B cell (primary cell): ENCODE measurements at regions not wholly inside any gene's neighbourhood (a gene's known extent, or its start where the extent isn't known, plus 50 kb on each side); places are given as distances from the start of the nearest gene placed in this dataset.

Experiments used
- ATAC-seq: fragments of 200-7000 bp; cut with Tn5 transposase; one replicate; pipeline ENCODE4 v1.10.0; 2021; ENCODE audit warnings: low read depth, mild to moderate bottlenecking, moderate number of reproducible peaks, moderate library complexity
- CTCF ChIA-PET: fragments of 350-600 bp; sonication (Branson Sonifier 250); formaldehyde crosslinking; loops from one replicate; lab custom pipeline; 2021; ENCODE audit warnings: antibody characterized with exemption, inconsistent platforms; lab: Charles Lee
- POLR2A ChIA-PET: fragments of 350-600 bp; sonication (Branson Sonifier 250); formaldehyde crosslinking; loops from one replicate; lab custom pipeline; 2021; ENCODE audit warnings: antibody characterized with exemption; lab: Charles Lee
- DNase-seq: peaks from one replicate; pipeline ENCODE4 v3.0.0; 2013
- H2AFZ ChIP-seq: 2 replicates; pipeline ENCODE4 v1.6.1; 2012; ENCODE audit warnings: mild to moderate bottlenecking, low read depth, low read length; ENCODE audit not compliant: insufficient read depth, poor library complexity, severe bottlenecking
- H3K27ac ChIP-seq, 2 donors: 1 replicate in 1 of 2; 2 replicates in 1 of 2; pipeline ENCODE4 v1.5.1; 2012 to 2013; ENCODE audit warnings: low read length in 2 of 2, mild to moderate bottlenecking in 2 of 2, moderate library complexity in 1 of 2
- H3K27me3 ChIP-seq, 4 experiments: fragments of 200-600 bp in 1 of 4; sonication (generic) in 1 of 4; replicated peaks in 1 of 4; 1 replicate in 2 of 4; 2 replicates in 2 of 4; pipeline versions ENCODE4 v1.6.1 to v1.7.0; 2013 to 2016; ENCODE audit warnings: low read length in 3 of 4, mild to moderate bottlenecking in 2 of 4, mixed read lengths in 1 of 4, moderate library complexity in 1 of 4; ENCODE audit not compliant: insufficient read depth in 4 of 4, control insufficient read depth in 3 of 4; ENCODE audit errors: control extremely low read depth in 1 of 4
- H3K36me3 ChIP-seq, 2 experiments: replicated peaks in 1 of 2; 1 replicate in 1 of 2; 2 replicates in 1 of 2; pipeline versions ENCODE4 v1.6.1 to v1.7.1; 2013; ENCODE audit warnings: low read length in 1 of 2; ENCODE audit not compliant: insufficient read depth in 2 of 2, control insufficient read depth in 1 of 2; ENCODE audit errors: control extremely low read depth in 1 of 2, extremely low read depth in 1 of 2
- H3K4me1 ChIP-seq, 2 donors: fragments of 200-600 bp in 1 of 2; sonication (generic) in 1 of 2; 1 replicate in 1 of 2; 2 replicates in 1 of 2; pipeline versions ENCODE4 v1.5.1 to v1.6.1; 2013 to 2017; ENCODE audit warnings: low read length in 2 of 2; ENCODE audit not compliant: control insufficient read depth in 2 of 2, insufficient read depth in 2 of 2
- H3K4me2 ChIP-seq: replicated peaks from 2 replicates; pipeline ENCODE3; 2012; ENCODE audit warnings: mild to moderate bottlenecking, low read depth, low read length; ENCODE audit not compliant: poor library complexity, severe bottlenecking
- H3K4me3 ChIP-seq, 5 experiments: fragments of 200-600 bp in 1 of 5; sonication (generic) in 1 of 5; 1 replicate in 3 of 5; 2 replicates in 2 of 5; pipeline versions ENCODE4 v1.5.1 to v1.7.0; 2011 to 2016; ENCODE audit warnings: low read length in 4 of 5, mild to moderate bottlenecking in 4 of 5, low read depth in 2 of 5, control low read depth in 1 of 5, moderate library complexity in 1 of 5; ENCODE audit not compliant: insufficient read depth in 1 of 5; ENCODE audit errors: control extremely low read depth in 1 of 5, extremely low read depth in 1 of 5
- H3K79me2 ChIP-seq: fragments of 200-600 bp; sonication (generic); one replicate; pipeline ENCODE4 v1.6.0; 2016; ENCODE audit warnings: low read length; ENCODE audit not compliant: control insufficient read depth, insufficient read depth
- H3K9ac ChIP-seq: fragments of 200-600 bp; sonication (generic); 2 replicates; pipeline ENCODE4 v1.6.1; 2017; ENCODE audit warnings: mild to moderate bottlenecking, low read length, moderate library complexity
- H3K9me3 ChIP-seq, 3 donors: one replicate each; pipeline versions ENCODE4 v1.6.1 to v1.7.1; 2013; ENCODE audit warnings: low read length in 2 of 3; ENCODE audit not compliant: control insufficient read depth in 2 of 3, insufficient read depth in 1 of 3; ENCODE audit errors: control extremely low read depth in 1 of 3
- H4K20me1 ChIP-seq: 2 replicates; pipeline ENCODE4 v1.6.0; 2012; ENCODE audit warnings: mild to moderate bottlenecking, low read length; ENCODE audit not compliant: insufficient read depth, control insufficient read depth, poor library complexity, severe bottlenecking
- H3K27ac Mint-ChIP-seq: one replicate; pipeline ENCODE4 v1.8.0; 2021; ENCODE audit warnings: mixed read lengths
- H3K27me3 Mint-ChIP-seq: one replicate; pipeline ENCODE4 v1.8.0; 2021; ENCODE audit warnings: mixed read lengths
- H3K4me1 Mint-ChIP-seq: one replicate; pipeline ENCODE4 v1.8.0; 2021; ENCODE audit warnings: mixed read lengths
- H3K4me3 Mint-ChIP-seq: one replicate; pipeline ENCODE4 v1.8.0; 2021; ENCODE audit warnings: mixed read lengths
- H3K9me3 Mint-ChIP-seq: one replicate; pipeline ENCODE4 v1.8.0; 2022; ENCODE audit warnings: mixed read lengths; ENCODE audit not compliant: insufficient read depth
- EZH2 ChIP-seq: IDR thresholded peaks from 2 replicates; pipeline ENCODE4 v1.6.1; 2012; ENCODE audit warnings: borderline replicate concordance, low read depth, mild to moderate bottlenecking, moderate library complexity, low read length; ENCODE audit not compliant: insufficient read depth, poor library complexity, severe bottlenecking
- WGBS: methylation state at CpG from one replicate; pipeline ENCODE4 v1.1.5; 2013; ENCODE audit warnings: missing lambda C conversion rate; ENCODE audit not compliant: insufficient coverage; 5-methylcytosine and 5-hydroxymethylcytosine counted together
- intact Hi-C: fragments of 100-400 bp; cut with micrococcal nuclease; formaldehyde crosslinking; loops from one replicate; pipeline ENCODE4 v1.10.0; 2022
- TF ChIP-seq, protein P1 (sequence below): fragments of 200-600 bp; IDR thresholded peaks from one replicate; pipeline ENCODE4 v1.8.0; 2022; ENCODE audit warnings: antibody characterized with exemption, mild to moderate bottlenecking

DNA sequence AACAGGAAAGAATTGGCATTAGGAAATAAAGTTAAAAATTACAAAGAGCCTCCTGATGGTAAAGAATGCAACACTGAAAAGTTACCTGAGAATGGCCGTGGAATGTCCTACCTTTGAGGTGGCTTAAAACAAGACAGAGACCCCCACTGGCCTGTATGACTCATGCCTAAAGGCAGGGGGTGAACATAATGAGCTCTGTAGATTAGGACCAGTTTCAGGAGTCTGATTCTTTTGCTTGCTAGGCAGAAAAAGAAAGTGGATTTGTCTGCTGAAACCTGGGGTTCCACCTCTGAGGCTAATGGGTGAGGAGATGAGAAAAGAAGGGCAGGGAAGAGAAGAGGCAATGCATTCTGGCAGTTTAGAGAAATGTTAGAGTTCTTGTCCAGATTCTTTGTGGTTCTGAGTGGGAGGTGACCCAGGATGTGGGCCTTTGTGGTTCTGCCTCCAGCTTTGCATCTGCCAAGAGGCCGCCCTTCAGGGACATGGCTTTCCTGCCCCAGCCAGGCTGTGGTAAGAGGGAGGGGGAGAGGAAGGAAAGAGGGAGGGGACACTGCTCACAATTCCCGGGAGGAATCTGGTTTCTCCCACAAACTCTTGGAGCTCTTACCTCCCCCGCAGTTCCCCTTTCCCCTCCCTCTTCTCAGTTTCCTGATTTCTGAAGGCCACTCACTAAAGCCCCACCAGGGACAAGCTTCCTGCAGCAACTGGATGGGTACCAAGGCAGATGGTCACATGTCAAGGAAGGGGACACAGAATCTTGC lies 109.6 kb downstream of the EFNB1 start:
- Histone ChIP-seq H3K27ac (no peak overlapping the region), H4K20me1 (no peaks in the 10 kb centered on the region), H3K4me3 (no peak overlapping the region), H3K36me3 (no peaks in the 10 kb centered on the region), H3K4me2 (no peak overlapping the region), H3K4me1 (no peaks in the 10 kb centered on the region), H3K9me3 (no peaks in the 10 kb centered on the region), H3K27me3 (no peaks in the 10 kb centered on the region), H3K79me2 (no peaks in the 10 kb centered on the region), H2AFZ (no peak overlapping the region), H3K9ac (no peak overlapping the region)
- ATAC-seq (no peak), DNase-seq (no peak)
- no peak overlapping the region for H3K4me3 Mint-ChIP-seq
- no CpG with 5 or more reads among the region's 4 CpGs for WGBS
- ChIA-PET POLR2A (no interaction called here), CTCF (no interaction called here)
- TF ChIP-seq, protein P1, sequence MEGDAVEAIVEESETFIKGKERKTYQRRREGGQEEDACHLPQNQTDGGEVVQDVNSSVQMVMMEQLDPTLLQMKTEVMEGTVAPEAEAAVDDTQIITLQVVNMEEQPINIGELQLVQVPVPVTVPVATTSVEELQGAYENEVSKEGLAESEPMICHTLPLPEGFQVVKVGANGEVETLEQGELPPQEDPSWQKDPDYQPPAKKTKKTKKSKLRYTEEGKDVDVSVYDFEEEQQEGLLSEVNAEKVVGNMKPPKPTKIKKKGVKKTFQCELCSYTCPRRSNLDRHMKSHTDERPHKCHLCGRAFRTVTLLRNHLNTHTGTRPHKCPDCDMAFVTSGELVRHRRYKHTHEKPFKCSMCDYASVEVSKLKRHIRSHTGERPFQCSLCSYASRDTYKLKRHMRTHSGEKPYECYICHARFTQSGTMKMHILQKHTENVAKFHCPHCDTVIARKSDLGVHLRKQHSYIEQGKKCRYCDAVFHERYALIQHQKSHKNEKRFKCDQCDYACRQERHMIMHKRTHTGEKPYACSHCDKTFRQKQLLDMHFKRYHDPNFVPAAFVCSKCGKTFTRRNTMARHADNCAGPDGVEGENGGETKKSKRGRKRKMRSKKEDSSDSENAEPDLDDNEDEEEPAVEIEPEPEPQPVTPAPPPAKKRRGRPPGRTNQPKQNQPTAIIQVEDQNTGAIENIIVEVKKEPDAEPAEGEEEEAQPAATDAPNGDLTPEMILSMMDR, result no peak
- no peak for TF ChIP-seq EZH2
- H3K27me3 Mint-ChIP-seq, result no peaks in the 10 kb centered on the region
- H3K4me1 Mint-ChIP-seq, result peaks cover 2% of the 10 kb centered on the region
- intact Hi-C loops, result no loop called here
- no peaks in the 10 kb centered on the region for H3K9me3 Mint-ChIP-seq
- H3K27ac Mint-ChIP-seq, result no peak overlapping the region

DNA sequence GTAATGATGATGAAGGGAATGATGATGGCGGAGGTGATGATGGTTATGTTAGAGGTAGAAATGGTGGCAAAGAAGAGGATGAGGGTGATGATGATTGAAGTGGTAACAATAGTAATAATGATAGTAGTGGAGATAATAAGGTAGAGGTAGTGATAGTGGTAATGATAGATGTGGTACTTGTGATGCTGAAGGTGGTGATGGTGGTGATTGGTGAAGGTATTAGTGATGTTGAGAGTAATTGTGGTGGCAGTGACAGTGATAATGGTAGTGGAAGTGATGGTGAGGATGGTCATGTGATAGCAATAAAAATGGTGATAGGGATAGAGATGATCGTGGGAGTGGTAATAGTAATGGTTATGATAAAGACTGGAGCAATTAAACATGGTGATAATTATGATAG lies 108.8 kb downstream of the EFNB1 start:
- H3K4me3 Mint-ChIP-seq, result no peak overlapping the region
- 100% methylated on average over 1 of the region's 2 CpGs for WGBS
- TF ChIP-seq, protein P1, result no peak
- no peak for TF ChIP-seq EZH2

More for the DNA sequence above, 108.8 kb downstream of the EFNB1 start:
- Histone ChIP-seq H3K79me2 (no peaks in the 10 kb centered on the region), H3K9me3 (no peaks in the 10 kb centered on the region), H4K20me1 (no peaks in the 10 kb centered on the region), H3K4me3 (no peak overlapping the region), H3K9ac (no peak overlapping the region), H3K4me1 (no peaks in the 10 kb centered on the region), H3K27ac (no peak overlapping the region), H3K36me3 (no peaks in the 10 kb centered on the region), H2AFZ (no peak overlapping the region), H3K4me2 (no peak overlapping the region), H3K27me3 (no peaks in the 10 kb centered on the region)
- ChIA-PET CTCF (no interaction called here), POLR2A (no interaction called here)
- Mint-ChIP-seq H3K27me3 (no peaks in the 10 kb centered on the region), H3K9me3 (no peaks in the 10 kb centered on the region), H3K27ac (no peak overlapping the region), H3K4me1 (peaks cover 2% of the 10 kb centered on the region)
- DNase-seq (no peak), ATAC-seq (no peak)
- intact Hi-C loops, result no loop called here
